H1 (cell line): ENCODE measurements at regions not wholly inside any gene's neighbourhood (a gene's known extent, or its start where the extent isn't known, plus 50 kb on each side); places are given as distances from the start of the nearest gene placed in this dataset.

Source experiments
- CTCF ChIA-PET: fragments of 300-600 bp; sonication (Branson Sonifier 250); formaldehyde crosslinking; loops from one replicate; lab custom pipeline; 2021; ENCODE audit not compliant: partially characterized antibody; lab: Charles Lee
- POLR2A ChIA-PET: fragments of 300-600 bp; sonication (Branson Sonifier 250); formaldehyde crosslinking; loops from one replicate; lab custom pipeline; 2021; ENCODE audit warnings: inconsistent platforms; ENCODE audit not compliant: partially characterized antibody; lab: Charles Lee
- DNase-seq, 2 experiments: peaks; one replicate each; pipeline versions ENCODE4 v3.0.0 to v3.0.0-alpha.2; 2010 to 2022; ENCODE audit warnings: low spot score in 2 of 2, low read depth in 1 of 2, mixed read lengths in 1 of 2
- FAIRE-seq: peaks from 2 replicates; lab custom pipeline; 2011; peaks lifted over from hg19 to GRCh38; lab: Jason Lieb, UNC
- H2AFZ ChIP-seq: 2 replicates; pipeline ENCODE4 v1.8.1; 2012; ENCODE audit warnings: low read length, inconsistent platforms
- H2AK5ac ChIP-seq: 2 replicates; pipeline ENCODE4 v1.6.1; 2013; ENCODE audit warnings: low read depth, low read length
- H2BK120ac ChIP-seq: replicated peaks from 2 replicates; pipeline ENCODE3; 2013; ENCODE audit warnings: low read depth, low read length, inconsistent platforms
- H2BK12ac ChIP-seq: 2 replicates; pipeline ENCODE4 v1.6.1; 2013; ENCODE audit warnings: low read depth, low read length
- H2BK15ac ChIP-seq: 2 replicates; pipeline ENCODE4 v1.6.1; 2013; ENCODE audit warnings: low read length
- H2BK20ac ChIP-seq: 2 replicates; pipeline ENCODE4 v1.6.1; 2013; ENCODE audit warnings: low read length
- H2BK5ac ChIP-seq: 2 replicates; pipeline ENCODE4 v1.6.1; 2013; ENCODE audit warnings: low read depth, low read length
- H3K14ac ChIP-seq: 2 replicates; pipeline ENCODE4 v1.6.1; 2013; ENCODE audit warnings: inconsistent platforms; ENCODE audit not compliant: insufficient read length
- H3K18ac ChIP-seq: 2 replicates; pipeline ENCODE4 v1.6.1; 2013; ENCODE audit warnings: low read length; ENCODE audit errors: extremely low read depth
- H3K23ac ChIP-seq: 2 replicates; pipeline ENCODE4 v1.6.1; 2013; ENCODE audit warnings: inconsistent platforms; ENCODE audit not compliant: insufficient read length
- H3K23me2 ChIP-seq: 2 replicates; pipeline ENCODE4 v1.6.1; 2013; ENCODE audit warnings: low read depth, low read length
- H3K27ac ChIP-seq: 2 replicates; pipeline ENCODE4 v1.6.1; 2011; ENCODE audit warnings: low read depth, low read length, inconsistent platforms
- H3K27me3 ChIP-seq, 4 experiments: replicated peaks in 1 of 4; 1 replicate in 1 of 4; 2 replicates in 3 of 4; pipeline versions ENCODE4 v1.6.1 to v1.8.1; 2011 to 2013; ENCODE audit warnings: low read length in 3 of 4, mild to moderate bottlenecking in 3 of 4, inconsistent platforms in 2 of 4, mixed read lengths in 2 of 4, moderate library complexity in 1 of 4; ENCODE audit not compliant: control insufficient read depth in 3 of 4, insufficient read depth in 3 of 4; ENCODE audit errors: extremely low read depth in 1 of 4
- H3K36me3 ChIP-seq, 4 experiments: 2 replicates each; pipeline versions ENCODE4 v1.6.1 to v1.8.1; 2011 to 2013; ENCODE audit warnings: mild to moderate bottlenecking in 4 of 4, low read length in 3 of 4, moderate library complexity in 2 of 4, control low read depth in 1 of 4, inconsistent platforms in 1 of 4; ENCODE audit not compliant: insufficient read depth in 4 of 4, control insufficient read depth in 2 of 4
- H3K4ac ChIP-seq: replicated peaks from 2 replicates; pipeline ENCODE3; 2013; ENCODE audit warnings: low read length, low read depth, mixed read lengths, inconsistent platforms; ENCODE audit not compliant: insufficient read length
- H3K4me1 ChIP-seq, 4 experiments: replicated peaks in 1 of 4; 1 replicate in 1 of 4; 2 replicates in 3 of 4; pipeline versions ENCODE4 v1.6.1 to v1.8.1; 2011 to 2013; ENCODE audit warnings: low read length in 3 of 4, inconsistent platforms in 2 of 4, mixed read lengths in 1 of 4; ENCODE audit not compliant: insufficient read depth in 4 of 4, control insufficient read depth in 3 of 4
- H3K4me2 ChIP-seq, 2 experiments: 2 replicates each; pipeline versions ENCODE4 v1.6.1 to v1.8.1; 2011 to 2013; ENCODE audit warnings: low read depth in 2 of 2, low read length in 2 of 2, control low read depth in 1 of 2, inconsistent platforms in 1 of 2, mild to moderate bottlenecking in 1 of 2; ENCODE audit not compliant: insufficient read depth in 1 of 2
- H3K4me3 ChIP-seq, 4 experiments: fragments of 200-600, 300-600 bp in 1 of 4; sonication (generic), shearing (Covaris generic), sonication (Bioruptor Twin) in 1 of 4; 2 replicates each; pipeline versions ENCODE4 v1.5.1 to v1.8.1; 2011 to 2016; ENCODE audit warnings: low read length in 4 of 4, low read depth in 3 of 4, control low read depth in 2 of 4, inconsistent platforms in 2 of 4, mild to moderate bottlenecking in 2 of 4, mixed read lengths in 1 of 4, moderate library complexity in 1 of 4; ENCODE audit not compliant: insufficient read depth in 2 of 4; ENCODE audit errors: extremely low read depth in 1 of 4
- H3K56ac ChIP-seq: replicated peaks from 2 replicates; pipeline ENCODE3; 2013; ENCODE audit warnings: low read depth, mild to moderate bottlenecking, mixed read lengths, low read length, inconsistent platforms; ENCODE audit not compliant: insufficient read length
- H3K79me1 ChIP-seq: 2 replicates; pipeline ENCODE4 v1.6.1; 2013; ENCODE audit warnings: low read depth, low read length, control low read depth
- H3K79me2 ChIP-seq, 2 experiments: 2 replicates each; pipeline versions ENCODE4 v1.6.1 to v1.8.1; 2012 to 2013; ENCODE audit warnings: low read length in 2 of 2, mild to moderate bottlenecking in 2 of 2, inconsistent platforms in 1 of 2; ENCODE audit not compliant: insufficient read depth in 2 of 2, control insufficient read depth in 1 of 2
- H3K9ac ChIP-seq, 4 experiments: replicated peaks in 1 of 4; 1 replicate in 1 of 4; 2 replicates in 3 of 4; pipeline versions ENCODE4 v1.6.1 to v1.8.1; 2011 to 2013; ENCODE audit warnings: low read depth in 3 of 4, low read length in 3 of 4, control low read depth in 2 of 4, mild to moderate bottlenecking in 2 of 4, moderate library complexity in 2 of 4, inconsistent platforms in 1 of 4; ENCODE audit errors: extremely low read depth in 1 of 4
- H3K9me3 ChIP-seq, 2 experiments: 2 replicates each; pipeline versions ENCODE4 v1.6.1 to v1.8.1; 2012 to 2013; ENCODE audit warnings: mild to moderate bottlenecking in 2 of 2, moderate library complexity in 2 of 2, control low read depth in 1 of 2, inconsistent platforms in 1 of 2, low read depth in 1 of 2, low read length in 1 of 2, mixed read lengths in 1 of 2; ENCODE audit not compliant: insufficient read depth in 2 of 2
- H4K20me1 ChIP-seq, 2 experiments: replicated peaks in 1 of 2; 2 replicates each; pipeline versions ENCODE3 to v1.8.1; 2011 to 2013; ENCODE audit warnings: inconsistent platforms in 2 of 2, low read length in 2 of 2, mild to moderate bottlenecking in 1 of 2; ENCODE audit not compliant: insufficient read depth in 2 of 2, control insufficient read depth in 1 of 2
- H4K5ac ChIP-seq: 2 replicates; pipeline ENCODE4 v1.6.1; 2013; ENCODE audit warnings: low read length, low read depth, mixed read lengths, inconsistent platforms; ENCODE audit not compliant: insufficient read length
- H4K8ac ChIP-seq: 2 replicates; pipeline ENCODE4 v1.8.0; 2013; ENCODE audit warnings: mild to moderate bottlenecking, moderate library complexity, low read length, inconsistent platforms; ENCODE audit not compliant: insufficient read depth; ENCODE audit errors: extremely low read depth
- H4K91ac ChIP-seq: replicated peaks from 2 replicates; pipeline ENCODE3; 2013; ENCODE audit warnings: low read length, mixed read lengths, inconsistent platforms; ENCODE audit not compliant: insufficient read length
- BRCA1 ChIP-seq: IDR thresholded peaks from 2 replicates; pipeline ENCODE4 v1.6.1; 2012; ENCODE audit warnings: low read depth, low read length, improper control_type of control experiment
- KDM4A ChIP-seq: IDR thresholded peaks from one replicate; pipeline ENCODE4 v1.7.1; 2012; ENCODE audit warnings: low read depth, mild to moderate bottlenecking, moderate library complexity, low read length, inconsistent platforms; ENCODE audit not compliant: severe bottlenecking
- NRF1 ChIP-seq: IDR thresholded peaks from 2 replicates; pipeline ENCODE4 v1.6.1; 2011; ENCODE audit warnings: mild to moderate bottlenecking, low read depth, low read length, improper control_type of control experiment
- POLR2AphosphoS5 ChIP-seq: IDR thresholded peaks from 2 replicates; pipeline ENCODE4 v1.6.1; 2011; ENCODE audit warnings: low read depth, low read length
- RNF2 ChIP-seq: fragments of 200-900, 300-1000 bp; sonication (generic); IDR thresholded peaks from 2 replicates; pipeline ENCODE4 v1.7.1; 2016; ENCODE audit warnings: borderline replicate concordance, low read depth, mild to moderate bottlenecking, antibody characterized with exemption, low read length; ENCODE audit not compliant: poor library complexity, severe bottlenecking; ENCODE audit errors: missing control alignments
- RXRA ChIP-seq: IDR thresholded peaks from 2 replicates; pipeline ENCODE4 v1.6.1; 2011; ENCODE audit warnings: low read depth, mild to moderate bottlenecking, low read length, moderate library complexity; ENCODE audit not compliant: insufficient read depth
- SIN3A ChIP-seq, 2 experiments: IDR thresholded peaks in 1 of 2; conservative IDR thresholded peaks in 1 of 2; 2 replicates each; pipeline ENCODE4 v1.6.1; 2011 to 2012; ENCODE audit warnings: low read length in 2 of 2, improper control_type of control experiment in 1 of 2, low read depth in 1 of 2, mild to moderate bottlenecking in 1 of 2
- SIRT6 ChIP-seq: IDR thresholded peaks from one replicate; pipeline ENCODE4 v1.7.1; 2012; ENCODE audit warnings: low read length, inconsistent platforms
- YY1 ChIP-seq: IDR thresholded peaks from 2 replicates; pipeline ENCODE4 v1.6.1; 2011; ENCODE audit warnings: low read depth, mild to moderate bottlenecking, low read length

DNA sequence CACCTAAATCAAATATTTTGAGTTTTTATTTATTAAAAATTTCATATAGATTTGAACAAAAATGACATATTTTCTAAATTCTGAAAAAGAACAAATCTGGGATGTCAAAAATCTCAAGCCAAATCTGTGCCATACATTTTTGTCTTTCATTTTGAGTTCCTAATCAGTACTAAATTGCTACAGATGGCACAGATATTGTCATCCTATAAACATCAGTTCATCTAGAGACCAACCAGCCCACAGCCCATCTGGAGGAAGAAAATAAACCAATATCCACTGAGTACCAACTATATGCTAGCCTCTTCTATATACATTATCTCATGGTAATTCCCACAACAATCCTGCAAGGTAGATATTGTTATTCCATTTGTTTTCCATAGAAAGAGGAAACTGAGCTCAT is 156.8 kb upstream of the ATP1B1 start:
- Histone ChIP-seq H3K36me3 (no peaks in the 10 kb centered on the region), H2BK20ac (no peak overlapping the region), H2BK5ac (no peak overlapping the region), H3K4me1 (no peaks in the 10 kb centered on the region), H2AFZ (no peak overlapping the region), H2AK5ac (no peak overlapping the region), H3K23me2 (no peaks in the 10 kb centered on the region; the same call in 1 of the 2 replicates), H3K4ac (no peak overlapping the region), H3K18ac (no peak overlapping the region), H3K4me3 (no peak overlapping the region), H4K20me1 (no peaks in the 10 kb centered on the region), H2BK15ac (no peak overlapping the region), H3K79me1 (no peaks in the 10 kb centered on the region), H3K27ac (no peak overlapping the region), H3K4me2 (no peak overlapping the region), H3K23ac (no peak overlapping the region), H3K56ac (no peak overlapping the region), H3K79me2 (no peaks in the 10 kb centered on the region), H2BK120ac (no peak overlapping the region), H3K9ac (no peak overlapping the region), H4K91ac (no peak overlapping the region), H3K9me3 (no peaks in the 10 kb centered on the region), H3K27me3 (no peaks in the 10 kb centered on the region; a peak in 1 of 7 replicates), H2BK12ac (no peak overlapping the region), H4K5ac (no peak overlapping the region), H4K8ac (no peak overlapping the region), H3K14ac (no peak overlapping the region)
- FAIRE-seq (no peak), DNase-seq (no peak)
- ChIA-PET CTCF (no interaction called here), POLR2A (no interaction called here)
- TF ChIP-seq RNF2 (no peak), RXRA (no peak), POLR2AphosphoS5 (no peak), YY1 (no peak), KDM4A (no peak), NRF1 (no peak), BRCA1 (no peak), SIRT6 (no peak), SIN3A (conservative IDR thresholded peaks at IDR 0.05 in 1 of 2, IDR thresholded peaks at IDR 0.05 in 1 of 2; ENCODE audit: low read depth in 1 of 2, low read length in 2 of 2) (no peak)
